Endothelial cell of umbilical vein (primary cell): ENCODE measurements at regions not wholly inside any gene's neighbourhood (a gene's known extent, or its start where the extent isn't known, plus 50 kb on each side); places are given as distances from the start of the nearest gene placed in this dataset.

Experiments
- BruUV-seq: library from RNA; stranded (reverse); fragments of 400-500 nt; replicated peaks from 2 replicates; lab custom pipeline; 2021; lab: Mats Ljungman, UMichigan
- CTCF ChIA-PET: fragments of 300-600, 350-600 bp; sonication (Branson Sonifier 250); formaldehyde crosslinking; loops from one replicate; lab custom pipeline; 2021; ENCODE audit warnings: antibody characterized with exemption, inconsistent platforms; lab: Charles Lee
- POLR2A ChIA-PET: fragments of 300-600, 350-600 bp; sonication (Branson Sonifier 250); formaldehyde crosslinking; loops from one replicate; lab custom pipeline; 2021; ENCODE audit warnings: antibody characterized with exemption, inconsistent platforms; lab: Charles Lee
- DNase-seq: peaks from one replicate; pipeline ENCODE4 v3.0.0-alpha.2; 2011; ENCODE audit warnings: low read depth, low spot score
- FAIRE-seq: peaks from 2 replicates; lab custom pipeline; 2011; peaks lifted over from hg19 to GRCh38; lab: Jason Lieb, UNC
- H2AFZ ChIP-seq: 2 replicates; pipeline ENCODE4 v1.6.0; 2012; ENCODE audit warnings: low read depth, low read length, control low read depth, inconsistent platforms
- H3K27ac ChIP-seq: 2 replicates; pipeline ENCODE4 v1.5.1; 2011; ENCODE audit warnings: low read depth, mild to moderate bottlenecking, control low read depth, low read length, moderate library complexity; ENCODE audit not compliant: insufficient read depth
- H3K27me3 ChIP-seq, 2 experiments: 2 replicates each; pipeline versions ENCODE4 v1.6.0 to v1.6.1; 2011; ENCODE audit warnings: low read length in 2 of 2, mixed read lengths in 1 of 2; ENCODE audit not compliant: control insufficient read depth in 2 of 2, insufficient read depth in 2 of 2
- H3K36me3 ChIP-seq, 2 experiments: 2 replicates in 1 of 2; 3 replicates in 1 of 2; pipeline ENCODE4 v1.5.1; 2011; ENCODE audit warnings: low read length in 2 of 2, mild to moderate bottlenecking in 1 of 2, moderate library complexity in 1 of 2; ENCODE audit not compliant: control insufficient read depth in 2 of 2, insufficient read depth in 2 of 2; ENCODE audit errors: extremely low read depth in 1 of 2
- H3K4me1 ChIP-seq: 3 replicates; pipeline ENCODE4 v1.5.1; 2011; ENCODE audit warnings: mild to moderate bottlenecking, low read length; ENCODE audit not compliant: control insufficient read depth, insufficient read depth; ENCODE audit errors: extremely low read depth
- H3K4me2 ChIP-seq: 2 replicates; pipeline ENCODE4 v1.6.1; 2011; ENCODE audit warnings: low read length, control low read depth, mixed read lengths; ENCODE audit not compliant: insufficient read depth
- H3K4me3 ChIP-seq, 3 experiments: fragments of 200-600 bp in 1 of 3; sonication (generic), shearing (Covaris generic) in 1 of 3; replicated peaks in 1 of 3; 2 replicates each; pipeline ENCODE4 v1.5.1; 2011 to 2016; ENCODE audit warnings: control low read depth in 3 of 3, low read length in 3 of 3, mild to moderate bottlenecking in 2 of 3, inconsistent platforms in 1 of 3, low read depth in 1 of 3, moderate library complexity in 1 of 3; ENCODE audit not compliant: insufficient read depth in 1 of 3
- H3K79me2 ChIP-seq: 2 replicates; pipeline ENCODE4 v1.6.0; 2012; ENCODE audit warnings: low read length, inconsistent platforms; ENCODE audit not compliant: control insufficient read depth, insufficient read depth
- H3K9ac ChIP-seq: replicated peaks from 2 replicates; pipeline ENCODE3; 2011; ENCODE audit warnings: low read length, control low read depth; ENCODE audit not compliant: insufficient read depth; ENCODE audit errors: extremely low read depth
- H3K9me1 ChIP-seq: replicated peaks from 3 replicates; pipeline ENCODE4 v1.6.0; 2011; ENCODE audit warnings: mild to moderate bottlenecking, low read length; ENCODE audit not compliant: control insufficient read depth, insufficient read depth; ENCODE audit errors: extremely low read depth
- H3K9me3 ChIP-seq: replicated peaks from 2 replicates; pipeline ENCODE4 v1.5.1; 2012; ENCODE audit warnings: low read length, inconsistent platforms; ENCODE audit not compliant: control insufficient read depth, insufficient read depth
- H4K20me1 ChIP-seq: replicated peaks from 2 replicates; pipeline ENCODE3; 2011; ENCODE audit warnings: mild to moderate bottlenecking, low read length; ENCODE audit not compliant: control insufficient read depth, insufficient read depth; ENCODE audit errors: extremely low read depth
- CTCF ChIP-seq, 2 donors: IDR thresholded peaks; 1 replicate in 1 of 2; 2 replicates in 1 of 2; pipeline ENCODE4 v1.5.1; 2011; ENCODE audit warnings: low read length in 2 of 2, mild to moderate bottlenecking in 2 of 2, moderate library complexity in 2 of 2, control low read depth in 1 of 2, inconsistent platforms in 1 of 2, low read depth in 1 of 2; ENCODE audit not compliant: insufficient read depth in 1 of 2; ENCODE audit errors: extremely low read depth in 1 of 2
- EZH2 ChIP-seq: IDR thresholded peaks from 2 replicates; pipeline ENCODE4 v1.6.1; 2012; ENCODE audit warnings: borderline replicate concordance, low read depth, mild to moderate bottlenecking, moderate library complexity, low read length, inconsistent platforms; ENCODE audit not compliant: severe bottlenecking
- FOS ChIP-seq: IDR thresholded peaks from 2 replicates; pipeline ENCODE4 v1.6.1; 2011; ENCODE audit warnings: mild to moderate bottlenecking, low read length, moderate library complexity, borderline replicate concordance; ENCODE audit not compliant: insufficient read depth
- GATA2 ChIP-seq: IDR thresholded peaks from 2 replicates; pipeline ENCODE4 v1.7.0; 2011; ENCODE audit warnings: low read depth, mild to moderate bottlenecking, moderate library complexity, mixed read lengths, low read length; ENCODE audit not compliant: insufficient read length, insufficient read depth
- JUN ChIP-seq: IDR thresholded peaks from 2 replicates; pipeline ENCODE4 v1.6.1; 2011; ENCODE audit warnings: borderline replicate concordance, low read depth; ENCODE audit not compliant: insufficient read length, insufficient read depth
- MAX ChIP-seq: IDR thresholded peaks from 2 replicates; pipeline ENCODE4 v1.6.1; 2011; ENCODE audit not compliant: insufficient read depth, insufficient read length
- MYC ChIP-seq: IDR thresholded peaks from one replicate; pipeline ENCODE4 v1.6.1; 2011; ENCODE audit warnings: mild to moderate bottlenecking, low read depth, low read length
- POLR2A ChIP-seq: IDR thresholded peaks from 2 replicates; pipeline ENCODE4 v1.6.1; 2012; ENCODE audit warnings: low read depth, mild to moderate bottlenecking, control low read depth, low read length
- POLR2AphosphoS5 ChIP-seq: IDR thresholded peaks from 2 replicates; pipeline ENCODE4 v1.6.1; 2012; ENCODE audit warnings: low read depth, mild to moderate bottlenecking, control low read depth, low read length, moderate library complexity; ENCODE audit not compliant: insufficient read depth
- dilution Hi-C: fragments of 300-500 bp; cut with MboI; formaldehyde crosslinking; loops from one replicate; pipeline ENCODE4 v1.15.0; 2019; ENCODE audit warnings: low sequenced_read_pairs; ENCODE audit not compliant: extremely low pct_ligation_motif_present
- intact Hi-C: fragments of 100-400 bp; cut with micrococcal nuclease; formaldehyde crosslinking; loops from one replicate; pipeline ENCODE4 v1.10.0; 2022

DNA sequence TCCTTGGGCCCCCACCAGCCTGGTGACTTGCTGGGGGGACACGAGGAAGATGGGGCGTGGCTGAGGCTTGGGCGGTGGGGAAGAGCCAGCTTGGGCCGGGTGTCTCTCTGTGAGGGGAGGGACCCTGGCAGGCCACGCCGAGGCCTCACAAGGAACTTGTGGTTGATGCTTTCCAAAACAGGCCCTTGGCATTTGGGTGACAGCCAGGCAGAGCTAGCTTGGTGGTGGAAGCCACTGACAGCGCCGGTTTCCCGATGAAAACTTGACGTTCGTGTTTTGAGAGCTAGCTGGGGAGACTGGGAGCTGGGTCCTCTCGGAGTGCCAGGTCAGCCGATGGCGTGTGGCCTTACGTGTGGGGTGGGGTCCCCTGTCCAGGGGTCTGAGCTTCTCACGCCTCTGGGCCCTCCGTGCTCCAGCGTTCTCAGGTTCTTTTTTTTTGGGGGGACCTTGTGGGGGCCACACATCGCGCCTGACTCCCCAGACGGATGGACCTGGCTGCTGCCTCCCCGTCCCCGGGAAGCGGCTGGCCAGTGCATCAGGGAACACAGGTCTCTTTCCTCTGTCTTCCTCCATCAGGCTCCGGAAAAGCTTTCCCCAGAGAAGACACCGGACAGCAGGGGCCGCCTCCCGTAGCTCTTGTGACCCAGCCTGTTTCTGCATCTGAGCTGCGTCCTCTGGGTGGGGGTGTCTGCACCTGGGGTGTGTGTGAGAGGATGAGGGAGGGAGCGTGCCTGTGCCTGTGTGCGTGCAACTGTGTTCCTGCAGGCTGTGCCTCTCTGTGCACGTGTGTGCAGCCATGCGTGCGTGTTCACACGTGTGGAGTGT is 129.3 kb upstream of the LPCAT1 start:
- Histone ChIP-seq H2AFZ (no peak overlapping the region), H3K9me1 (no peaks in the 10 kb centered on the region), H3K27me3 (peaks cover 4 to 12% of the 10 kb centered on the region in 2 experiments), H3K36me3 (no peaks in the 10 kb centered on the region), H3K4me1 (no peaks in the 10 kb centered on the region), H3K79me2 (no peaks in the 10 kb centered on the region), H3K4me2 (no peak overlapping the region), H3K9me3 (no peaks in the 10 kb centered on the region), H3K4me3 (no peak overlapping the region), H4K20me1 (no peaks in the 10 kb centered on the region), H3K27ac (no peak overlapping the region), H3K9ac (no peak overlapping the region)
- FAIRE-seq (no peak), DNase-seq (no peak)
- intact Hi-C loops: no loop called here
- dilution Hi-C loops: no loop called here
- BruUV-seq: no TSS peak
- POLR2A ChIA-PET: no interaction called here
- CTCF ChIA-PET: interaction anchor here (0.9 to 2.4 kb wide), 7 partner anchors 8 to 730 kb away, joined by 3 to 14 read pairs (median 4); no protein-coding TSS in a partner anchor
- TF ChIP-seq MAX: no peak
- TF ChIP-seq EZH2: peak; percentile 48

GRCh38 chr5:1651971-1652872 is 128.5 kb upstream of the LPCAT1 start:
- dilution Hi-C loops: no loop called here
- Histone ChIP-seq H3K36me3 (no peaks in the 10 kb centered on the region), H3K9me1 (no peaks in the 10 kb centered on the region), H4K20me1 (no peaks in the 10 kb centered on the region), H3K4me3 (no peak overlapping the region), H3K9ac (no peak overlapping the region), H3K4me1 (no peaks in the 10 kb centered on the region), H3K79me2 (no peaks in the 10 kb centered on the region), H2AFZ (no peak overlapping the region), H3K4me2 (no peak overlapping the region), H3K9me3 (no peaks in the 10 kb centered on the region), H3K27me3 (peaks cover 4 to 12% of the 10 kb centered on the region in 2 experiments), H3K27ac (no peak overlapping the region)
- FAIRE-seq: no peak
- ChIA-PET POLR2A (no interaction called here), CTCF (interaction anchor here (0.9 to 2.4 kb wide), 6 partner anchors 7 to 729 kb away, joined by 3 to 14 read pairs (median 4); no protein-coding TSS in a partner anchor)
- no peak for DNase-seq
- TF ChIP-seq POLR2AphosphoS5 (no peak), MAX (no peak), POLR2A (no peak), EZH2 (no peak), GATA2 (no peak), CTCF (IDR thresholded peaks at IDR 0.05; ENCODE audit: extremely low read depth in 1 of 2, insufficient read depth in 1 of 2, low read depth in 1 of 2, low read length in 2 of 2) (no peak), JUN (no peak), MYC (no peak), FOS (no peak)
- intact Hi-C loops: no loop called here
- BruUV-seq: no TSS peak
